ENCODE measurements at regions not wholly inside any gene's neighbourhood (a gene's known extent, or its start where the extent isn't known, plus 50 kb on each side); places are given as distances from the start of the nearest gene placed in this dataset.
"Not testable (repeated sequence)": the region's sequence is repeated elsewhere in the genome, so short reads cannot be mapped to it uniquely, and the experiment has no call there.

DNA sequence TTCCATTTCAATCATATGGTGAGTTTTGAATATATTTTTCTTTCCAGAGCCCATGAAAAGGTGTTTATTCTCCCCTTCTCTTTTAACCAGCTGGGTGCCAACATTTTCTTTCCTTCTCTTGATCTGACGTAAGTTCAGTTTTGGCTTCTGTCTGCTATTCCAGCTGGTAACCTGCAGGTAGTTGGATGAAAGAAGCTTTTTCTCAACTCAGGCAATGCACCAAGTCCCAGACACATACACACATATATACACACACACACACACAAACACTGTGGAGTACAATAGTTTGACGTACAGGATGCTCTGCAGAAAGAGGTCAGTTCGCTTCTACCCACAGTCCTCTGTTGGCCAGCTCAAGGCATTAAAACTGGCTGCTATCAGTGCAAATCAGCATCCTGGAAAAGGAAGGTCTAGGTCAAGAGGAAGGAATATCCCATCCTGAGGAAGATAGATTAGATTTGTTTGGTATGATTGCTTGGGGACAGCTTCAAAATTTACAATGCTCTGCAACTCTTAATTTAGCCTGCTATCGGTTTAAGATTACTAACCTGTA, 214.3 kb upstream of the SEMA6A start:
- DNase-seq = no peak

DNA sequence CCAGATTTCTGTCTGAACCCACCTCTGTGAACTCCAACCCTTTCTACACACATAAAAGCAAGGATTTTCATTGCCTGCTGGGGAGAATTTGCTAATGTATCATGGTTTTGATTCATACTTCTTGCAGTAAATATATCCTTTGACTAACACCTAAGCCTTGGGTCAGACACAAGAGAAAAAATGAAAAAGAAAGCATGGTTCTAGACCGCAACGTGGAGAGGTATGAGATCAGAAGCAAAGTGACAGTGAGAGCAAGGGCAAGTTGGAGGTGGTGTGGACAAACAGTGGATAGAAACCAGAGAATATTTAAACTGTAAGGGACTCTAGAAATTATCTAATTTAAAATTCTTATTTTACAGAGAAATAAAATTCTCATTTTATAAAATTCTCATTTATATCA, 212.9 kb upstream of the SEMA6A start:
- no peak for DNase-seq

- no peak for DNase-seq
Measured at GRCh38 chr5:116785106-116785505, 210.5 kb upstream of the SEMA6A start.

DNA sequence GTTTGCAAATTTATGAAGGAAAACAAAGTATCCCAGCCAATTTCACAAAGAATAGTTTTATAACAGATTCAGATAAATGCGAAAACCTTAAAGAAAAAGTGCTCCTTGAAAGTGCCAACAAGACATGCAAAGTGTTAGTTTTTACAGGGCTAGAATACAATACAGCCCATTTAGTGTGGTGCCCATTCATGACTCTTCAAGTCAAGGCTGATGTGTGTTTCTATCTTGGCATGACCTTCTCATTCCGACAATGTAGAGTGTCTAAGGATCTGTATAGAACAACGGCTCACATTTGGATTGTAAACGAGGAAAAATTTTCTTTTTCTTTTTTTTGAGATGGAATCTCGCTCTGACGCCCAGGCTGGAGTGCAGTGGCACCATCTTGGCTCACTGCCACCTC, 205.2 kb upstream of the SEMA6A start:
- DNase-seq = no peak

- DNase-seq = no peak
Measured at GRCh38 chr5:116778651-116779280, 204.1 kb upstream of the SEMA6A start.

DNA sequence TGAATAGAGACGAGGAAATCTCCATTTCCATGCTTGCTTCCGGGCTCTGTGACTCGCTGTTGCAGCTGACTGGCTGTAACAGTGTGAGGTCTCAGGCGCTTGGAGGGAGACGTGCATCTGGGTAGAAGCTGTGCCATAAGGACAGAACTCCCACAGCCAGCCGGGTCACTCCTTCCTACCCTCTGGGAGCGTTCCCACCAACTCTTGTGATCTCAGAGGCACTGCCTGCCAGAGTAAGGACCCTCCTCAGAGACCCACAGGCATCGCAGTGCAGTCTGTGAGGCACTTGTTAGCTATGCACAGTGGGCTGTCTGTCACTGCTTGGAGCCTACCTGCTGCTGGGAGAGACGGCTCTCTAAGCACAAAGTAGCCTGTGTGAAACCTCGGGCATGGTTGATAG, 203.4 kb upstream of the SEMA6A start:
- DNase-seq = no peak

- DNase-seq = no peak
Measured at GRCh38 chr5:116773926-116774325, 199.3 kb upstream of the SEMA6A start.

GRCh38 chr5:116772806-116773205, 198.2 kb upstream of the SEMA6A start:
- DNase-seq = no peak

GRCh38 chr5:116772152-116772501, 197.5 kb upstream of the SEMA6A start:
- DNase-seq = no peak

GRCh38 chr5:116771466-116772151, 197.0 kb upstream of the SEMA6A start:
- DNase-seq = no peak

GRCh38 chr5:116769953-116770352, 195.3 kb upstream of the SEMA6A start:
- DNase-seq = not testable (repeated sequence)

GRCh38 chr5:116769470-116769869, 194.8 kb upstream of the SEMA6A start:
- no peak for DNase-seq

- DNase-seq = no peak
Measured at GRCh38 chr5:116766470-116766947, 191.9 kb upstream of the SEMA6A start.

DNA sequence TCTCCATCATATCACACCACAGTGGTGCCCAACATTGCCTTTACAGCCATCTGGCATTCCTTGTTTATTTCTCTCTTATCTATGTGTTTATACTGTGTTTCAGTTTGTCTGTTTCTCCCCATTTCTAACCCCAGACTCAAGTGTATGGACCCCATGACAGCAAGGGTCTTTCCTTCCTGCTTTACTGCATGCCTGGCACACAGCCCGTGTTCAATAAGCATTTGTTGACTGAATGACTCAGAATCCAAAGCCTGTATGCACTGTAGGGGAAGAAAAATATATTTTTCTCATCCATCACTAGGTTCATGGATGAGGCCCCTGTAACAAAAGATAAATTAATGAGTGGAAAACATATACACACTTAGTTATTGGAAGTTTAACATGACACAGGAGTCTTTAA, 190.8 kb upstream of the SEMA6A start:
- no peak for DNase-seq

GRCh38 chr5:116764941-116765340, 190.3 kb upstream of the SEMA6A start:
- no peak for DNase-seq

- DNase-seq = no peak
Measured at GRCh38 chr5:116763987-116764866, 189.6 kb upstream of the SEMA6A start.

DNA sequence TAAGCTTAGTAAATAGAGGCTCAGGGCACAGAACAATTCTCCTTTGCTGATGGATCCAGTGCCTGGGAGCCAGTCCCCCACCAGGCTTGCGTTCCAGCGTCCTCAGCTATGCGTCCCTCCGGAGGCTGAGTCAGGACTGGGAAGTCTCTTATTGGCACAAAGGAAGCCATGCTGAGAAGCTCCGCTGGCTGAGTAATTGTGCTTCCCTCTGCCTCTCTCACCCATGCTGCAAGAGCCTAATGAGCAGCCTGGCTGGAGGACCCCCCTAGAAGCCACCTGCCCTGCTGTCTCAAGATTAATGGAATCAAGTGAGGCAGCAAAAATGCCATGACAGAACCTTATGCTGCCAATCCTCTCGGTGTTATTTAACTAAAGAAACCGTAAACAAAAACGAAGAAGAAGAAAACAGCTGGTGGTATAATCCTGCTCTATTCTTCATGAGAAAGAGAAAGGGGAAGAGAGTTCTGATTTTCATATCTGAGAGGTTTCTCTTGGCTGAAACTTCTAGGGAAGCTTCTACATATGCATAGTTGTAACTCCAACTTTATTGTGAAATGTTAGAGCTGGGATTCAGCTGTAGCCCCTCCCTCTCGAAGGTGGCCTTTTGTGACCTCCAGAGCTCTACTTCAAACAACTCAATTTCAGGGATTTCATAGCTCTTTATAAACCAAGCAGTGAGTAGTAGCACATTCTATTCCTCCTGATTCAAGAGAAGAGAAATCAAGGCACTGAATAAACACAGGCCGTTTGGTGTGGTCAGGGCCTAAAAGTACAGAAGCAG, 185.4 kb upstream of the SEMA6A start:
- DNase-seq = no peak

GRCh38 chr5:116757326-116757725, 182.7 kb upstream of the SEMA6A start:
- DNase-seq = no peak

DNA sequence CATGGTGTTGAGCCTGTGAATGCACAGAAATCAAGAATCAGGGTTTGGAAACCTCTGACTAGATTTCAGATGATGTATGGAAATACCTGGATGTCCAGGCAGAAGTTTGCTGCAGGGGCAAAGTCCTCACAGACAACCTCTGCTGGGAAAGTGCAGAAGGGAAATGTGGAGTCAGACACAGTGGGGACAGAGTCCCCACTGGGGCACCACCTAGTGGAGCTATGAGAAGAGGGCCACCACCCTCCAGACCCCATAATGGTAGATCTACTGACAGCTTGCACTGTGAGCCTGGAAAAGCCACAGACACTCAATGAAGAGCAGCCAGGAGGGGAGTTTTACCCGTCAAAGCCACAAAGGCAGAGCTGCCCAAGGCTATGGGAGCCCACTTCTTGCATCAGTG, 181.9 kb upstream of the SEMA6A start:
- DNase-seq = no peak

DNA sequence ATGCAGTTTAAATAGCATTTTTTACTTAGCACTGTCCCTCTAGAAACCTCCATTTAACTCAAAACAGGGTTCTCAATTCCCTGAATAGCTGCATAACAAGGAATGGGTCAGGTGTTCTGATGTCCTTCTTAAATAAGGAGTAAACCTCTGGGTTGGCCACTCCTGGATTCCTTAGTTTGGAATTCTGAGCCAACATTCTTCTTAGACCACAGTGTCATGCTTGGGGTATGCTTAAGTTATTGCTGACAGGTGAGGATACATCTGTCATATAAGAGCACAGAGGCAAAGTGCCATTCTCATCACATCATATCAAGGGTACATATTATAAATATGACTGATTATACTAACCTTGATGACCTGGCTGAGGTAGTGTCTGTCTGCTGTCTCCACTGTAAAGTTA, 179.9 kb upstream of the SEMA6A start:
- DNase-seq = no peak

GRCh38 chr5:116751684-116752083, 177.1 kb upstream of the SEMA6A start:
- DNase-seq = no peak

Measured in CD4-positive, alpha-beta T cell treated with Interferon alpha-2 for 1 hour (primary cell).